GM23338 (cell line): ENCODE measurements at regions not wholly inside any gene's neighbourhood (a gene's known extent, or its start where the extent isn't known, plus 50 kb on each side); places are given as distances from the start of the nearest gene placed in this dataset.

Experiments used
- ATAC-seq: fragments of 200-7000 bp; cut with Tn5 transposase; 3 replicates; pipeline ENCODE4 v1.9.1; 2020
- DNase-seq: peaks from one replicate; pipeline ENCODE4 v3.0.0-alpha.2; 2015; ENCODE audit warnings: low spot score
- H2AFZ ChIP-seq: fragments of 200-600 bp; sonication (generic); 2 replicates; pipeline ENCODE4 v1.8.0; 2016; ENCODE audit warnings: antibody characterized with exemption, mild to moderate bottlenecking, moderate library complexity
- H3F3A ChIP-seq: fragments of 200-600 bp; sonication (generic); replicated peaks from 2 replicates; pipeline ENCODE4 v1.8.0; 2017; ENCODE audit warnings: antibody characterized with exemption, mixed run types, low read depth
- H3K27ac ChIP-seq: fragments of 200-600 bp; sonication (generic); 2 replicates; pipeline ENCODE4 v1.6.1; 2016; ENCODE audit warnings: low read depth
- H3K27me3 ChIP-seq: fragments of 200-600 bp; sonication (generic); 2 replicates; pipeline ENCODE4 v1.8.0; 2016; ENCODE audit warnings: mild to moderate bottlenecking, mixed run types, moderate library complexity; ENCODE audit not compliant: insufficient read depth
- H3K36me3 ChIP-seq: fragments of 200-600 bp; sonication (generic); 2 replicates; pipeline ENCODE4 v1.8.0; 2016; ENCODE audit warnings: mild to moderate bottlenecking; ENCODE audit not compliant: insufficient read depth
- H3K4me1 ChIP-seq: fragments of 200-600 bp; sonication (generic); 2 replicates; pipeline ENCODE4 v1.8.0; 2016; ENCODE audit warnings: mild to moderate bottlenecking, moderate library complexity; ENCODE audit not compliant: insufficient read depth
- H3K4me2 ChIP-seq: fragments of 200-600 bp; sonication (generic); 2 replicates; pipeline ENCODE4 v1.7.1; 2017; ENCODE audit warnings: mixed run types
- H3K4me3 ChIP-seq: fragments of 200-600 bp; sonication (generic); 2 replicates; pipeline ENCODE4 v1.6.1; 2016; ENCODE audit warnings: mixed run types
- H3K79me2 ChIP-seq: fragments of 200-600 bp; sonication (generic); replicated peaks from 2 replicates; pipeline ENCODE4 v1.8.0; 2017; ENCODE audit warnings: mild to moderate bottlenecking; ENCODE audit not compliant: insufficient read depth
- H3K9me2 ChIP-seq: fragments of 200-600 bp; sonication (generic); 2 replicates; pipeline ENCODE4 v1.8.0; 2017; ENCODE audit not compliant: insufficient read depth
- H4K20me1 ChIP-seq: fragments of 200-600 bp; sonication (generic); replicated peaks from 2 replicates; pipeline ENCODE4 v1.8.0; 2017; ENCODE audit warnings: mild to moderate bottlenecking; ENCODE audit not compliant: insufficient read depth
- H3K27ac Mint-ChIP-seq: 2 replicates; pipeline ENCODE4 v1.8.0; 2020; ENCODE audit warnings: inconsistent platforms, mild to moderate bottlenecking, moderate library complexity, mixed read lengths
- H3K27me3 Mint-ChIP-seq: 3 replicates; pipeline ENCODE4 v1.8.0; 2022; ENCODE audit warnings: low read depth, mild to moderate bottlenecking, moderate library complexity, mixed read lengths, inconsistent platforms; ENCODE audit not compliant: insufficient read depth, poor library complexity
- H3K36me3 Mint-ChIP-seq: 3 replicates; pipeline ENCODE4 v1.8.0; 2021; ENCODE audit warnings: low read depth, mild to moderate bottlenecking, inconsistent platforms, moderate library complexity, mixed read lengths
- H3K4me1 Mint-ChIP-seq: 3 replicates; pipeline ENCODE4 v1.8.0; 2020; ENCODE audit warnings: mild to moderate bottlenecking, inconsistent platforms, mixed read lengths
- H3K4me3 Mint-ChIP-seq: 3 replicates; pipeline ENCODE4 v1.8.0; 2021; ENCODE audit warnings: moderate library complexity, mild to moderate bottlenecking, inconsistent platforms, mixed read lengths
- H3K9me3 Mint-ChIP-seq: 3 replicates; pipeline ENCODE4 v1.8.0; 2020; ENCODE audit warnings: moderate library complexity, mild to moderate bottlenecking, inconsistent platforms, mixed read lengths
- CREB1 ChIP-seq: fragments of 250-450 bp; sonication (Bioruptor Pico); IDR thresholded peaks from 2 replicates; pipeline ENCODE4 v1.5.0; 2020; ENCODE audit warnings: low read depth, mild to moderate bottlenecking, moderate library complexity
- EZH2 ChIP-seq: fragments of 200-600 bp; sonication (generic); IDR thresholded peaks from one replicate; pipeline ENCODE4 v1.8.0; 2017; ENCODE audit warnings: antibody characterized with exemption, mild to moderate bottlenecking, low read depth; ENCODE audit not compliant: unreplicated experiment
- EZH2phosphoT487 ChIP-seq: fragments of 200-600 bp; sonication (generic); IDR thresholded peaks from one replicate; pipeline ENCODE4 v1.8.1; 2018; ENCODE audit warnings: antibody characterized with exemption; ENCODE audit not compliant: unreplicated experiment
- JUNB ChIP-seq: IDR thresholded peaks from one replicate; pipeline ENCODE4 v1.6.1; 2016; ENCODE audit warnings: antibody characterized with exemption; ENCODE audit not compliant: unreplicated experiment
- NANOG ChIP-seq: IDR thresholded peaks from 2 replicates; pipeline ENCODE4 v1.6.1; 2016; ENCODE audit warnings: antibody characterized with exemption, borderline replicate concordance
- POLR2AphosphoS5 ChIP-seq: IDR thresholded peaks from 2 replicates; pipeline ENCODE4 v1.6.1; 2016; ENCODE audit warnings: antibody characterized with exemption, low read depth
- STAT1 ChIP-seq: IDR thresholded peaks from one replicate; pipeline ENCODE4 v1.6.1; 2016; ENCODE audit warnings: antibody characterized with exemption; ENCODE audit not compliant: unreplicated experiment
- ZNF114 ChIP-seq: fragments of 250-450 bp; sonication (Bioruptor Pico); IDR thresholded peaks from 2 replicates; pipeline ENCODE4 v1.5.0; 2020; ENCODE audit warnings: mild to moderate bottlenecking, moderate library complexity
- ZNF331 ChIP-seq: fragments of 250-450 bp; sonication (Bioruptor Pico); IDR thresholded peaks from 2 replicates; pipeline ENCODE4 v1.5.0; 2020; ENCODE audit warnings: low read depth, mild to moderate bottlenecking, moderate library complexity
- TF ChIP-seq, protein P1 (sequence below): IDR thresholded peaks from one replicate; pipeline ENCODE4 v1.6.1; 2018; ENCODE audit warnings: antibody characterized with exemption; ENCODE audit not compliant: unreplicated experiment
- TF ChIP-seq, protein P2 (sequence below), 2 experiments: fragments of 200-600 bp in 1 of 2; sonication (generic) in 1 of 2; conservative IDR thresholded peaks; 2 replicates each; pipeline versions ENCODE4 v1.5.1 to v1.6.1; 2016 to 2017; ENCODE audit warnings: antibody characterized with exemption in 2 of 2, low read depth in 2 of 2, mild to moderate bottlenecking in 2 of 2, moderate library complexity in 1 of 2
- TF ChIP-seq, protein P3 (sequence below): fragments of 250-450 bp; sonication (Bioruptor Pico); IDR thresholded peaks from 2 replicates; pipeline ENCODE4 v1.5.0; 2020; ENCODE audit warnings: mild to moderate bottlenecking, moderate library complexity
- TF ChIP-seq, protein P4 (sequence below): IDR thresholded peaks from 2 replicates; pipeline ENCODE4 v1.6.1; 2016; ENCODE audit warnings: antibody characterized with exemption

DNA sequence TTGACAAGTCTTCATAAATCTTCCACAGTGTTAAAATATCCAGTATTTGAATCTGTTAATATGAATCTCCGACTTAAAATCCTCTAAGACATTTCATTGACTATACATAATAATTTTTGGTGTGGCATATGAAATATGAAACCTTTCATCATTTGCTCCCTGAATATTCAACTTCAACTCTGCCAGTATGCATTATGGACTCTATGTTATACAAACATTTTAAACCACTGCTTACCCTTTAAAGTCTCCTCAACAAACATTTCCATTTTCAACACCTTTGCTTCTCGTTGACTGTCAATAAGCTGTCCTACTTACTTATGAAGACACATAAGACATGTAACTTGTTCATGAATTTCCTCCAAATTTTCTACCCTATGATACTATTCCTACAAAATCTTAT lies 579.4 kb upstream of the SLITRK6 start (continued):
- no peak for TF ChIP-seq EZH2phosphoT487

DNA sequence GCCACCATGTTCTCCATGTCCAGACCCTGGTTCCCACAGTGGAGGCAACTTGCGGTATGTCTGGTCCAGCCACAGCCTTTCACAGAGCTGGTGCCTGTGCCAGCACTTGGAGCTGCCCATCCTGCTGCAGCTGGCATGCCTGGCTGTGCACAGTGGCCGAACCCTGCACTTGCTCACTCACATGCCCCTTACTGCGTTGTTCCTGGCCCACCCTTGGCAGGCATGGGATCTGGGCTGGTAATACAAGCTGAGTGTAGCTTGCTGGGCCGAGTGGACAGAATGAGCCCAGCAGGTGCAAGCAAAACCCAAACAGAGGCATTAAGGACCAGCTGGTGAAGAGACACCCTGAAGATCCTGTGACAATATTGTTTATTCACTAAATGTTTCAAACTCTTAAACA lies 583.9 kb upstream of the SLITRK6 start:
- no peaks in the 10 kb centered on the region for H3F3A ChIP-seq
- no peaks in the 10 kb centered on the region for H3K27me3 Mint-ChIP-seq
- ATAC-seq: no peak
- no peaks in the 10 kb centered on the region for H3K36me3 ChIP-seq
- H3K4me1 ChIP-seq: no peaks in the 10 kb centered on the region
- H4K20me1 ChIP-seq: no peaks in the 10 kb centered on the region
- no peak overlapping the region for H3K4me3 Mint-ChIP-seq
- no peak for DNase-seq
- H3K4me3 ChIP-seq: no peak overlapping the region
- H3K79me2 ChIP-seq: no peaks in the 10 kb centered on the region
- H3K9me3 Mint-ChIP-seq: no peaks in the 10 kb centered on the region
- H3K27ac ChIP-seq: no peak overlapping the region
- H3K9me2 ChIP-seq: no peaks in the 10 kb centered on the region
- H3K4me2 ChIP-seq: no peak overlapping the region
- no peak overlapping the region for H2AFZ ChIP-seq
- H3K27me3 ChIP-seq: no peaks in the 10 kb centered on the region
- H3K36me3 Mint-ChIP-seq: no peaks in the 10 kb centered on the region; the same call in 2 of the 3 replicates
- TF ChIP-seq, protein P1, sequence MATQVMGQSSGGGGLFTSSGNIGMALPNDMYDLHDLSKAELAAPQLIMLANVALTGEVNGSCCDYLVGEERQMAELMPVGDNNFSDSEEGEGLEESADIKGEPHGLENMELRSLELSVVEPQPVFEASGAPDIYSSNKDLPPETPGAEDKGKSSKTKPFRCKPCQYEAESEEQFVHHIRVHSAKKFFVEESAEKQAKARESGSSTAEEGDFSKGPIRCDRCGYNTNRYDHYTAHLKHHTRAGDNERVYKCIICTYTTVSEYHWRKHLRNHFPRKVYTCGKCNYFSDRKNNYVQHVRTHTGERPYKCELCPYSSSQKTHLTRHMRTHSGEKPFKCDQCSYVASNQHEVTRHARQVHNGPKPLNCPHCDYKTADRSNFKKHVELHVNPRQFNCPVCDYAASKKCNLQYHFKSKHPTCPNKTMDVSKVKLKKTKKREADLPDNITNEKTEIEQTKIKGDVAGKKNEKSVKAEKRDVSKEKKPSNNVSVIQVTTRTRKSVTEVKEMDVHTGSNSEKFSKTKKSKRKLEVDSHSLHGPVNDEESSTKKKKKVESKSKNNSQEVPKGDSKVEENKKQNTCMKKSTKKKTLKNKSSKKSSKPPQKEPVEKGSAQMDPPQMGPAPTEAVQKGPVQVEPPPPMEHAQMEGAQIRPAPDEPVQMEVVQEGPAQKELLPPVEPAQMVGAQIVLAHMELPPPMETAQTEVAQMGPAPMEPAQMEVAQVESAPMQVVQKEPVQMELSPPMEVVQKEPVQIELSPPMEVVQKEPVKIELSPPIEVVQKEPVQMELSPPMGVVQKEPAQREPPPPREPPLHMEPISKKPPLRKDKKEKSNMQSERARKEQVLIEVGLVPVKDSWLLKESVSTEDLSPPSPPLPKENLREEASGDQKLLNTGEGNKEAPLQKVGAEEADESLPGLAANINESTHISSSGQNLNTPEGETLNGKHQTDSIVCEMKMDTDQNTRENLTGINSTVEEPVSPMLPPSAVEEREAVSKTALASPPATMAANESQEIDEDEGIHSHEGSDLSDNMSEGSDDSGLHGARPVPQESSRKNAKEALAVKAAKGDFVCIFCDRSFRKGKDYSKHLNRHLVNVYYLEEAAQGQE: no peak
- TF ChIP-seq, protein P2, sequence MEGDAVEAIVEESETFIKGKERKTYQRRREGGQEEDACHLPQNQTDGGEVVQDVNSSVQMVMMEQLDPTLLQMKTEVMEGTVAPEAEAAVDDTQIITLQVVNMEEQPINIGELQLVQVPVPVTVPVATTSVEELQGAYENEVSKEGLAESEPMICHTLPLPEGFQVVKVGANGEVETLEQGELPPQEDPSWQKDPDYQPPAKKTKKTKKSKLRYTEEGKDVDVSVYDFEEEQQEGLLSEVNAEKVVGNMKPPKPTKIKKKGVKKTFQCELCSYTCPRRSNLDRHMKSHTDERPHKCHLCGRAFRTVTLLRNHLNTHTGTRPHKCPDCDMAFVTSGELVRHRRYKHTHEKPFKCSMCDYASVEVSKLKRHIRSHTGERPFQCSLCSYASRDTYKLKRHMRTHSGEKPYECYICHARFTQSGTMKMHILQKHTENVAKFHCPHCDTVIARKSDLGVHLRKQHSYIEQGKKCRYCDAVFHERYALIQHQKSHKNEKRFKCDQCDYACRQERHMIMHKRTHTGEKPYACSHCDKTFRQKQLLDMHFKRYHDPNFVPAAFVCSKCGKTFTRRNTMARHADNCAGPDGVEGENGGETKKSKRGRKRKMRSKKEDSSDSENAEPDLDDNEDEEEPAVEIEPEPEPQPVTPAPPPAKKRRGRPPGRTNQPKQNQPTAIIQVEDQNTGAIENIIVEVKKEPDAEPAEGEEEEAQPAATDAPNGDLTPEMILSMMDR (conservative IDR thresholded peaks at IDR 0.05; ENCODE audit: low read depth in 2 of 2): no peak
- no peak for TF ChIP-seq EZH2phosphoT487
- TF ChIP-seq ZNF114 (CRISPR knock-in tag): no peak
- TF ChIP-seq STAT1: no peak
- TF ChIP-seq ZNF331 (CRISPR knock-in tag): no peak
- no peak for TF ChIP-seq CREB1 (CRISPR knock-in tag)
- TF ChIP-seq, protein P3, sequence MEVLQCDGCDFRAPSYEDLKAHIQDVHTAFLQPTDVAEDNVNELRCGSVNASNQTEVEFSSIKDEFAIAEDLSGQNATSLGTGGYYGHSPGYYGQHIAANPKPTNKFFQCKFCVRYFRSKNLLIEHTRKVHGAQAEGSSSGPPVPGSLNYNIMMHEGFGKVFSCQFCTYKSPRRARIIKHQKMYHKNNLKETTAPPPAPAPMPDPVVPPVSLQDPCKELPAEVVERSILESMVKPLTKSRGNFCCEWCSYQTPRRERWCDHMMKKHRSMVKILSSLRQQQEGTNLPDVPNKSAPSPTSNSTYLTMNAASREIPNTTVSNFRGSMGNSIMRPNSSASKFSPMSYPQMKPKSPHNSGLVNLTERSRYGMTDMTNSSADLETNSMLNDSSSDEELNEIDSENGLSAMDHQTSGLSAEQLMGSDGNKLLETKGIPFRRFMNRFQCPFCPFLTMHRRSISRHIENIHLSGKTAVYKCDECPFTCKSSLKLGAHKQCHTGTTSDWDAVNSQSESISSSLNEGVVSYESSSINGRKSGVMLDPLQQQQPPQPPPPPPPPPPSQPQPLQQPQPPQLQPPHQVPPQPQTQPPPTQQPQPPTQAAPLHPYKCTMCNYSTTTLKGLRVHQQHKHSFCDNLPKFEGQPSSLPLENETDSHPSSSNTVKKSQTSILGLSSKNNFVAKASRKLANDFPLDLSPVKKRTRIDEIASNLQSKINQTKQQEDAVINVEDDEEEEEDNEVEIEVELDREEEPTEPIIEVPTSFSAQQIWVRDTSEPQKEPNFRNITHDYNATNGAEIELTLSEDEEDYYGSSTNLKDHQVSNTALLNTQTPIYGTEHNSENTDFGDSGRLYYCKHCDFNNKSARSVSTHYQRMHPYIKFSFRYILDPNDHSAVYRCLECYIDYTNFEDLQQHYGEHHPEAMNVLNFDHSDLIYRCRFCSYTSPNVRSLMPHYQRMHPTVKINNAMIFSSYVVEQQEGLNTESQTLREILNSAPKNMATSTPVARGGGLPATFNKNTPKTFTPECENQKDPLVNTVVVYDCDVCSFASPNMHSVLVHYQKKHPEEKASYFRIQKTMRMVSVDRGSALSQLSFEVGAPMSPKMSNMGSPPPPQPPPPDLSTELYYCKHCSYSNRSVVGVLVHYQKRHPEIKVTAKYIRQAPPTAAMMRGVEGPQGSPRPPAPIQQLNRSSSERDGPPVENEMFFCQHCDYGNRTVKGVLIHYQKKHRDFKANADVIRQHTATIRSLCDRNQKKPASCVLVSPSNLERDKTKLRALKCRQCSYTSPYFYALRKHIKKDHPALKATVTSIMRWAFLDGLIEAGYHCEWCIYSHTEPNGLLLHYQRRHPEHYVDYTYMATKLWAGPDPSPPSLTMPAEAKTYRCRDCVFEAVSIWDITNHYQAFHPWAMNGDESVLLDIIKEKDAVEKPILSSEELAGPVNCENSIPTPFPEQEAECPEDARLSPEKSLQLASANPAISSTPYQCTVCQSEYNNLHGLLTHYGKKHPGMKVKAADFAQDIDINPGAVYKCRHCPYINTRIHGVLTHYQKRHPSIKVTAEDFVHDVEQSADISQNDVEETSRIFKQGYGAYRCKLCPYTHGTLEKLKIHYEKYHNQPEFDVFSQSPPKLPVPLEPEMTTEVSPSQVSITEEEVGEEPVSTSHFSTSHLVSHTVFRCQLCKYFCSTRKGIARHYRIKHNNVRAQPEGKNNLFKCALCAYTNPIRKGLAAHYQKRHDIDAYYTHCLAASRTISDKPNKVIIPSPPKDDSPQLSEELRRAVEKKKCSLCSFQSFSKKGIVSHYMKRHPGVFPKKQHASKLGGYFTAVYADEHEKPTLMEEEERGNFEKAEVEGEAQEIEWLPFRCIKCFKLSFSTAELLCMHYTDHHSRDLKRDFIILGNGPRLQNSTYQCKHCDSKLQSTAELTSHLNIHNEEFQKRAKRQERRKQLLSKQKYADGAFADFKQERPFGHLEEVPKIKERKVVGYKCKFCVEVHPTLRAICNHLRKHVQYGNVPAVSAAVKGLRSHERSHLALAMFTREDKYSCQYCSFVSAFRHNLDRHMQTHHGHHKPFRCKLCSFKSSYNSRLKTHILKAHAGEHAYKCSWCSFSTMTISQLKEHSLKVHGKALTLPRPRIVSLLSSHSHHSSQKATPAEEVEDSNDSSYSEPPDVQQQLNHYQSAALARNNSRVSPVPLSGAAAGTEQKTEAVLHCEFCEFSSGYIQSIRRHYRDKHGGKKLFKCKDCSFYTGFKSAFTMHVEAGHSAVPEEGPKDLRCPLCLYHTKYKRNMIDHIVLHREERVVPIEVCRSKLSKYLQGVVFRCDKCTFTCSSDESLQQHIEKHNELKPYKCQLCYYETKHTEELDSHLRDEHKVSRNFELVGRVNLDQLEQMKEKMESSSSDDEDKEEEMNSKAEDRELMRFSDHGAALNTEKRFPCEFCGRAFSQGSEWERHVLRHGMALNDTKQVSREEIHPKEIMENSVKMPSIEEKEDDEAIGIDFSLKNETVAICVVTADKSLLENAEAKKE (CRISPR knock-in tag): no peak
- TF ChIP-seq EZH2: no peak
- TF ChIP-seq NANOG: no peak
- TF ChIP-seq, protein P4, sequence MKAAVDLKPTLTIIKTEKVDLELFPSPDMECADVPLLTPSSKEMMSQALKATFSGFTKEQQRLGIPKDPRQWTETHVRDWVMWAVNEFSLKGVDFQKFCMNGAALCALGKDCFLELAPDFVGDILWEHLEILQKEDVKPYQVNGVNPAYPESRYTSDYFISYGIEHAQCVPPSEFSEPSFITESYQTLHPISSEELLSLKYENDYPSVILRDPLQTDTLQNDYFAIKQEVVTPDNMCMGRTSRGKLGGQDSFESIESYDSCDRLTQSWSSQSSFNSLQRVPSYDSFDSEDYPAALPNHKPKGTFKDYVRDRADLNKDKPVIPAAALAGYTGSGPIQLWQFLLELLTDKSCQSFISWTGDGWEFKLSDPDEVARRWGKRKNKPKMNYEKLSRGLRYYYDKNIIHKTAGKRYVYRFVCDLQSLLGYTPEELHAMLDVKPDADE: no peak
- TF ChIP-seq JUNB: no peak
- TF ChIP-seq POLR2AphosphoS5: no peak
- no peak overlapping the region for H3K27ac Mint-ChIP-seq
- H3K4me1 Mint-ChIP-seq: no peaks in the 10 kb centered on the region
